GM12872 (cell line): ENCODE measurements at regions not wholly inside any gene's neighbourhood (a gene's known extent, or its start where the extent isn't known, plus 50 kb on each side); places are given as distances from the start of the nearest gene placed in this dataset.

Source experiments
- CTCF ChIP-seq: IDR thresholded peaks from 3 replicates; pipeline ENCODE4 v1.5.1; 2011; ENCODE audit warnings: low read depth, mild to moderate bottlenecking, low read length, moderate library complexity; ENCODE audit not compliant: insufficient read depth

GRCh38 chr16:86403085-86403484, 107.2 kb upstream of the FOXF1 start:
- no peak for TF ChIP-seq CTCF

DNA sequence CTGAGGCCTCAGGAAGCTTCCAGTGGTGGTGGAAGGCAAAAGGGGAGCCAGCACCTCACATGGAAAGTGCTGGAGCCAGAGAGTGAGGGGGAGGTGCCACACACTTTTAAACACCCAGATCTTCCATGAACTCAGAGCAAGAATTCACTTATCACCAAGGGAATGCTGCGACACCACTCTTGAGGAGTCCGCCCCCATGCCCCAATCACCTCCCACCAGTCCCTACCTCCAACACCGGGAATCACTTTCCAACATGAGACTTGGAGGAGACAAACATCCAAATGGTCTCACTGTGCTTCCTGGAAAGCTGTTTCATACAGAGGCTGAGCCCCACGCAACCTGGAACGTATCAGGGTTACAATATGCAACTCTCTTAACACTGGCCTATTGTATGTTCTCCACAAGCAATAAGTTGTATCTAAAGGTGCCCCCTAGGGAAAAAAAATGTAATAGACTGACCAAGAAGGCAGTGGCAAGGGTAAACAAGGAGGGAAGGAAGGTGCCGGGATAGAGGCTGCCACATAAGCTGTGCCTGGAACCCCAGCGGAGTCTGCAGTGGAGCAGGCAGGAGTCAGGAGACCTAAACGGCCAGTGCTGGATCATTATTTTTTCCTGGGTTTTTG, 106.7 kb upstream of the FOXF1 start:
- no peak for TF ChIP-seq CTCF

DNA sequence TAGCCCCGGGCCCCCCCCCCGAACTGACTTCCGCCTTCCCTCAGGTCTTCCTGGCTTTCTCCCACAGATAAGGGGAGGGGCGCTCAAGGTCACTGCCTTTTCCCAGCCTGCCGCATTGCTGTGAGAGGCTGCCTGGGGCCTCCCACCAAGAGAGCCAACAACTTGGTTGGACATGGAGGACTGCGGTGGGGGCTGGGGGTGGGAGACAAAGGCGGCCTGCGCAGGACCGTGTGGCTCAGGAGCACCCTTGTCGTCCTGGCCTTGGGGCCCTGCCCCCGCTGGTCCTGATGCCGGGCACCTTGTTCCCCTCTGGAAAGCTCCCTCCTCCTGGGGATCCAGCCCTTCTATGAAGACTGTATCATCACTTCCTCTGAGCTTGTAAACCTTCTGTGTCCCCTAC, 105.6 kb upstream of the FOXF1 start:
- no peak for TF ChIP-seq CTCF

- no peak for TF ChIP-seq CTCF
These were observed 105.0 kb upstream of the FOXF1 start for GRCh38 chr16:86405319-86405718.

DNA sequence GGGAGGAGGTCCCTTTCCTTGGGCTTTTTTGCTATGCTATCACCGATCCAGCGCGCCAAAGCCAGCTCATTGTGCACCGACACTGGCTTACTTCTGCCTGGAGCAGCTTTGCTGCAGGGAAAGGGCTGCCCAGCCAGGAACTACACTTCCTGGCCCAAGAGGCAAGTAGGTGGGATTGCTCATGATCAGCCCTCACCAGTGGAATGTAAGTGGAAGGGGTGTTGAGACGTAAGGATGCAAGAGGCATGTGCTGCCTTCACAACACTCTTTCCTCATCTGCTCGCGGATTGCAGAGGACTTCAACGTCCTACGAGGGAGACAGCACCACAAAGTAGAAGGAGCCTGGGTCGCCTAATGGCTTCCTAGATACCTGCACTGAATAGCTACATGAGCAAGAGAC, 104.3 kb upstream of the FOXF1 start:
- TF ChIP-seq CTCF = no peak

GRCh38 chr16:86408685-86409084, 101.6 kb upstream of the FOXF1 start:
- no peak for TF ChIP-seq CTCF

DNA sequence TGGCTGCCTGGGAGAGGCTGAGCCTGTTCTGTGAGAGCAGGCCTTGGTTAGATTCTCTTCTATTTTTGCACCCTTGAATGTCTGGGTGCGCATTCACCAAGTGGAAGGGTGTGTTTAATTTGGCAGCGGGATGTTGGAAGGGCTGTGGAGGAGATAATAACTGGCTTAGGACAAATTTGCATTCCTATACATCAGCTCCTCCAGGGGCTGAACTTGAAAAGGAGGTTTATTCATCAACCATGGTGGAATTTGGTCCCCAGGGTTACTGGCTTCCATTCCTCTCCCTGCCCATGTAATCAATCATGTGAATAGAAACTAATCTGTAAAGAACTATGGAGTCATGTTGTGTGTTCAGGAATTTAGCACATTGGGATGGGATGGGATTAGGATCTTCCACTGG, 100.2 kb upstream of the FOXF1 start:
- TF ChIP-seq CTCF = no peak
